22Rv1 (cell line): ENCODE measurements at regions not wholly inside any gene's neighbourhood (a gene's known extent, or its start where the extent isn't known, plus 50 kb on each side); places are given as distances from the start of the nearest gene placed in this dataset.

Experiments
- H3K27ac ChIP-seq: fragments of 450-650 bp; 2 replicates; pipeline ENCODE4 v1.5.1; 2017
- CTCF ChIP-seq: fragments of 450-650 bp; IDR thresholded peaks from 2 replicates; pipeline ENCODE4 v1.5.1; 2017; ENCODE audit warnings: mild to moderate bottlenecking
- ZFX ChIP-seq: fragments of 450-650 bp; IDR thresholded peaks from 2 replicates; pipeline ENCODE4 v1.6.1; 2017; ENCODE audit warnings: antibody characterized with exemption, borderline replicate concordance

GRCh38 chr15:100740138-100740537 is 137.7 kb downstream of the ASB7 start:
- no peak overlapping the region for H3K27ac ChIP-seq
- no peak for TF ChIP-seq ZFX
- no peak for TF ChIP-seq CTCF

- no peak for TF ChIP-seq CTCF
- TF ChIP-seq ZFX, result no peak
- H3K27ac ChIP-seq, result no peak overlapping the region
Measured at GRCh38 chr15:100751585-100751984, 128.0 kb upstream of the ALDH1A3 start.

- H3K27ac ChIP-seq, result no peak overlapping the region
- TF ChIP-seq ZFX (no peak), CTCF (no peak)
Measured at GRCh38 chr15:100753503-100753902, 126.1 kb upstream of the ALDH1A3 start.

GRCh38 chr15:100757661-100758060 is 122.0 kb upstream of the ALDH1A3 start:
- TF ChIP-seq CTCF (no peak), ZFX (no peak)
- no peak overlapping the region for H3K27ac ChIP-seq

GRCh38 chr15:100758555-100758954 is 121.1 kb upstream of the ALDH1A3 start:
- no peak for TF ChIP-seq ZFX
- no peak for TF ChIP-seq CTCF
- no peak overlapping the region for H3K27ac ChIP-seq

GRCh38 chr15:100759106-100759505 is 120.5 kb upstream of the ALDH1A3 start:
- TF ChIP-seq ZFX (no peak), CTCF (no peak)

GRCh38 chr15:100759698-100760356 is 119.8 kb upstream of the ALDH1A3 start:
- TF ChIP-seq CTCF (no peak), ZFX (no peak)
- no peak overlapping the region for H3K27ac ChIP-seq

More at GRCh38 chr15:100759106-100759505, 120.5 kb upstream of the ALDH1A3 start:
- no peak overlapping the region for H3K27ac ChIP-seq
